T-cell (primary cell): ENCODE measurements at regions not wholly inside any gene's neighbourhood (a gene's known extent, or its start where the extent isn't known, plus 50 kb on each side); places are given as distances from the start of the nearest gene placed in this dataset.
"Not testable (repeated sequence)": the region's sequence is repeated elsewhere in the genome, so short reads cannot be mapped to it uniquely, and the experiment has no call there.

Experiments used
- ATAC-seq, 4 experiments: fragments of 200-7000 bp in 3 of 4; fragments of 150-1000 bp in 1 of 4; cut with Tn5 transposase; replicated peaks in 1 of 4; 1 replicate in 3 of 4; 2 replicates in 1 of 4; pipeline ENCODE4 v1.10.0; 2021; ENCODE audit warnings: moderate library complexity in 3 of 4, mild to moderate bottlenecking in 2 of 4, moderate number of reproducible peaks in 1 of 4
- CTCF ChIA-PET, 2 donors: fragments of 300-600 bp; sonication (Branson Sonifier 250); formaldehyde crosslinking; loops; one replicate each; lab custom pipeline; 2022; ENCODE audit warnings: antibody characterized with exemption in 2 of 2; lab: Charles Lee
- POLR2A ChIA-PET, 2 donors: fragments of 300-600 bp; sonication (Branson Sonifier 250); formaldehyde crosslinking; loops; one replicate each; lab custom pipeline; 2022; ENCODE audit warnings: antibody characterized with exemption in 2 of 2; lab: Charles Lee
- DNase-seq, 35 experiments: peaks; one replicate each; pipeline versions ENCODE4 v3.0.0 to v3.0.0-alpha.2; 2013 to 2023
- H3K27ac ChIP-seq: one replicate; pipeline ENCODE4 v1.5.1; 2013; ENCODE audit warnings: low read length
- H3K27me3 ChIP-seq, 2 experiments: replicated peaks in 1 of 2; 1 replicate in 1 of 2; 2 replicates in 1 of 2; pipeline versions ENCODE4 v1.6.1 to v1.7.0; 2013; ENCODE audit warnings: low read length in 1 of 2, mixed read lengths in 1 of 2; ENCODE audit not compliant: control insufficient read depth in 2 of 2, insufficient read depth in 2 of 2; ENCODE audit errors: extremely low read depth in 1 of 2
- H3K36me3 ChIP-seq, 2 donors: 1 replicate in 1 of 2; 2 replicates in 1 of 2; pipeline versions ENCODE4 v1.6.1 to v1.7.0; 2013; ENCODE audit warnings: low read length in 1 of 2; ENCODE audit not compliant: control insufficient read depth in 2 of 2, insufficient read depth in 1 of 2; ENCODE audit errors: extremely low read depth in 1 of 2
- H3K4me1 ChIP-seq, 2 experiments: 1 replicate in 1 of 2; 2 replicates in 1 of 2; pipeline versions ENCODE4 v1.6.1 to v1.7.0; 2013; ENCODE audit warnings: low read length in 2 of 2, mixed read lengths in 1 of 2; ENCODE audit not compliant: insufficient read depth in 2 of 2, control insufficient read depth in 1 of 2; ENCODE audit errors: extremely low read depth in 1 of 2
- H3K4me3 ChIP-seq, 2 donors: 1 replicate in 1 of 2; 2 replicates in 1 of 2; pipeline versions ENCODE4 v1.5.1 to v1.7.0; 2013; ENCODE audit warnings: mild to moderate bottlenecking in 2 of 2, low read length in 1 of 2, moderate library complexity in 1 of 2; ENCODE audit not compliant: control insufficient read depth in 1 of 2; ENCODE audit errors: extremely low read depth in 1 of 2
- H3K9me3 ChIP-seq: 2 replicates; pipeline ENCODE4 v1.7.0; 2013
- H3K27ac Mint-ChIP-seq, 2 donors: one replicate each; pipeline ENCODE4 v1.8.0; 2020 to 2021; ENCODE audit warnings: mild to moderate bottlenecking in 2 of 2, mixed read lengths in 2 of 2
- H3K27me3 Mint-ChIP-seq, 2 donors: one replicate each; pipeline ENCODE4 v1.8.0; 2021 to 2022; ENCODE audit warnings: mixed read lengths in 2 of 2
- H3K36me3 Mint-ChIP-seq: one replicate; pipeline ENCODE4 v1.8.0; 2021; ENCODE audit warnings: mixed read lengths
- H3K4me1 Mint-ChIP-seq, 3 donors: one replicate each; pipeline ENCODE4 v1.8.0; 2020 to 2022; ENCODE audit warnings: mixed read lengths in 3 of 3, mild to moderate bottlenecking in 1 of 3
- H3K4me3 Mint-ChIP-seq, 3 donors: one replicate each; pipeline ENCODE4 v1.8.0; 2020 to 2022; ENCODE audit warnings: mild to moderate bottlenecking in 3 of 3, mixed read lengths in 3 of 3, moderate library complexity in 3 of 3
- H3K9me3 Mint-ChIP-seq, 3 donors: one replicate each; pipeline ENCODE4 v1.8.0; 2020 to 2022; ENCODE audit warnings: mixed read lengths in 3 of 3
- WGBS: methylation state at CpG from one replicate; pipeline ENCODE4 v1.1.5; 2013; ENCODE audit warnings: missing lambda C conversion rate; ENCODE audit not compliant: insufficient coverage; 5-methylcytosine and 5-hydroxymethylcytosine counted together

- DNase-seq (no peak), ATAC-seq (no peak)
- no peaks in the 10 kb centered on the region for H3K4me1 Mint-ChIP-seq
- no peak overlapping the region for H3K4me3 Mint-ChIP-seq
- H3K4me3 ChIP-seq: no peak overlapping the region
- ChIA-PET CTCF (no interaction called here), POLR2A (no interaction called here)
- no peaks in the 10 kb centered on the region for H3K27me3 Mint-ChIP-seq
- no peaks in the 10 kb centered on the region for H3K4me1 ChIP-seq
- no peaks in the 10 kb centered on the region for H3K36me3 ChIP-seq
- H3K9me3 Mint-ChIP-seq: peaks cover 0 to 3% (median 0%) of the 10 kb centered on the region in 3 donors
- H3K27me3 ChIP-seq: no peaks in the 10 kb centered on the region
- WGBS: no CpG with 5 or more reads among the region's 2 CpGs
- H3K27ac ChIP-seq: no peak overlapping the region
- H3K27ac Mint-ChIP-seq: no peak overlapping the region
- H3K36me3 Mint-ChIP-seq: no peaks in the 10 kb centered on the region
- no peaks in the 10 kb centered on the region for H3K9me3 ChIP-seq
Measured at GRCh38 chr2:166647935-166648334, 153.9 kb upstream of the SCN7A start.

GRCh38 chr2:166643980-166644379, 149.9 kb upstream of the SCN7A start:
- Histone ChIP-seq H3K9me3 (no peaks in the 10 kb centered on the region), H3K4me3 (no peak overlapping the region), H3K4me1 (no peaks in the 10 kb centered on the region), H3K36me3 (no peaks in the 10 kb centered on the region), H3K27me3 (no peaks in the 10 kb centered on the region), H3K27ac (no peak overlapping the region)
- no peak overlapping the region for H3K4me3 Mint-ChIP-seq
- no peaks in the 10 kb centered on the region for H3K36me3 Mint-ChIP-seq
- no peak overlapping the region for H3K27ac Mint-ChIP-seq
- DNase-seq: no peak
- WGBS: no CpG with 5 or more reads among the region's 1 CpG
- H3K27me3 Mint-ChIP-seq: no peaks in the 10 kb centered on the region
- ChIA-PET POLR2A (no interaction called here), CTCF (no interaction called here)
- no peaks in the 10 kb centered on the region for H3K4me1 Mint-ChIP-seq
- peaks cover 0 to 3% (median 3%) of the 10 kb centered on the region in 3 donors for H3K9me3 Mint-ChIP-seq
- ATAC-seq: no peak

- CTCF ChIA-PET: not testable (repeated sequence)
- no CpG with 5 or more reads among the region's 3 CpGs for WGBS
Measured at GRCh38 chr2:166641516-166641915, 147.5 kb upstream of the SCN7A start.

DNA sequence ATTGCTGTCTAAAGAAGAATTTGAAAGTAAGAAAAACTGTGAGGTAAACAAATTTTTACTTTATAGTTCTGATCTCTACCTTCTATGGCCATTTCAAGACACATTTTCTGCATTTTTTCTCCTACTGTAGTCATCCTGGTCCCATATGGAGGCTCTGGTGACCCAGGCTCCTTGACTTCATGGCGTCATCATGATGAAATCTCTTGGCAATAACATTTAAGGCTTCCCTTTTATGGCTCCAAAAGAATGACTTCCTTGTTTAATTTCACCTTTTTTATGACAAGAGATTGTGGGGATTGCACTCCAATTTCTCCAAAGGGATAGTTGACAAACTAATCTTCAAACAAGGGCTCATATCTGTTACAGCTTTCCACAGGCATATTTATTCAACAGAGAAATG, 143.0 kb upstream of the SCN7A start:
- CTCF ChIA-PET: no interaction called here
- no peaks in the 10 kb centered on the region for H3K4me1 ChIP-seq
- no peak for DNase-seq
- no peaks in the 10 kb centered on the region for H3K27me3 ChIP-seq
- Mint-ChIP-seq H3K36me3 (no peaks in the 10 kb centered on the region), H3K4me1 (no peaks in the 10 kb centered on the region), H3K27ac (no peak overlapping the region), H3K4me3 (no peak overlapping the region), H3K27me3 (no peaks in the 10 kb centered on the region), H3K9me3 (peaks cover 0 to 3% (median 0%) of the 10 kb centered on the region in 3 donors)
- H3K36me3 ChIP-seq: no peaks in the 10 kb centered on the region
- no peak overlapping the region for H3K27ac ChIP-seq
- H3K4me3 ChIP-seq: no peak overlapping the region
- no peak for ATAC-seq
- WGBS: no CpG with 5 or more reads among the region's 1 CpG
- POLR2A ChIA-PET: no interaction called here
- no peaks in the 10 kb centered on the region for H3K9me3 ChIP-seq

More at GRCh38 chr2:166641516-166641915, 147.5 kb upstream of the SCN7A start:
- H3K27ac ChIP-seq, DNase-seq, H3K27me3 ChIP-seq, H3K36me3 Mint-ChIP-seq, H3K4me3 Mint-ChIP-seq, H3K4me3 ChIP-seq, POLR2A ChIA-PET, H3K4me1 ChIP-seq, H3K27me3 Mint-ChIP-seq, H3K9me3 Mint-ChIP-seq, H3K27ac Mint-ChIP-seq, ATAC-seq, H3K36me3 ChIP-seq, H3K9me3 ChIP-seq, H3K4me1 Mint-ChIP-seq: not testable (repeated sequence)

DNA sequence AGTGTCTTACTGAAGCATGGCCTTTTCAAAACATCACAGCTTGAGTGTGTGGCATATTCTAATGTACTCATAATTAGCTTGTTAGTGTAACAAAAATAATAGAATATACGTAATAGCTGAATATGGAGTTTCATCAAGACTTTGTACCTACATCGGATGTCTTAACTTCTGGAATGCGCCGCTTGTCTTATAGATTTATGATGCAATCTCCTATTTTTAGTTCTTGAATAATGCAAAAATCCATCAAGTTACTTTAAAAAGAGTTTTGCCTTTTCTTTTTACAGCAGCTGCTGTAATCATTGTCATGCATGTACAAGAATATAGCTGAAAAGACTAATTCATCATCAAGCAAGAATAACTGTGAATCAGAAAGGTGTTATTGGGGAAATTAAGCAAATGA, 140.7 kb upstream of the SCN7A start:
- Histone ChIP-seq H3K4me1 (no peaks in the 10 kb centered on the region), H3K9me3 (no peaks in the 10 kb centered on the region), H3K36me3 (no peaks in the 10 kb centered on the region), H3K27ac (no peak overlapping the region), H3K4me3 (no peak overlapping the region), H3K27me3 (no peaks in the 10 kb centered on the region)
- Mint-ChIP-seq H3K9me3 (no peaks in the 10 kb centered on the region), H3K36me3 (no peaks in the 10 kb centered on the region), H3K27ac (no peak overlapping the region), H3K27me3 (no peaks in the 10 kb centered on the region), H3K4me3 (no peak overlapping the region), H3K4me1 (no peaks in the 10 kb centered on the region)
- ATAC-seq (no peak), DNase-seq (no peak)
- ChIA-PET CTCF (no interaction called here), POLR2A (no interaction called here)
- no CpG with 5 or more reads among the region's 4 CpGs for WGBS

DNA sequence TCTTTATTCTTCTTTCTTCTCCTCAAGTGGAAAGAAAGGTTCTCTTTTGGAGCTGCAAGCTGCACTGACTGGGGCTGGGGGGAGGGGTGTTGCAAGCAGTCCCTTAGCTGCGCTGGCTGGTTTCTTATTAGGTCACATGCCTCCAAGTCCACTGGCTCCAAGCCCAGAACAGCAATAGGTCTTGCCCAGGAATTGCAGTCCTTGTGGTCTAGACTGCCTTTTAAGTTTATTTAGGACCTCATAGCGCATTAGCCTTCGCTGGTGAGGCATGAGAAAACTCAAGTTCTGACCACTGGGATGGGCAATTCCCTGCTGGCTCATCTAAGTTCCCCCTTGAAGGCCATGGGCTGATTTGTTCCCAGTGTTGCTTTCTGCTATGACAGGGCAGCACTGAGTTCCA, 138.6 kb upstream of the SCN7A start:
- WGBS: 91% methylated on average over 3 of the region's 3 CpGs
- no peak overlapping the region for H3K4me3 Mint-ChIP-seq
- H3K36me3 Mint-ChIP-seq: no peaks in the 10 kb centered on the region
- no peak overlapping the region for H3K27ac ChIP-seq
- H3K9me3 ChIP-seq: no peaks in the 10 kb centered on the region
- no peak overlapping the region for H3K4me3 ChIP-seq
- no peaks in the 10 kb centered on the region for H3K4me1 Mint-ChIP-seq
- DNase-seq (no peak), ATAC-seq (no peak)
- H3K27me3 ChIP-seq: no peaks in the 10 kb centered on the region
- H3K27me3 Mint-ChIP-seq: no peaks in the 10 kb centered on the region
- no peak overlapping the region for H3K27ac Mint-ChIP-seq
- ChIA-PET POLR2A (no interaction called here), CTCF (no interaction called here)
- H3K4me1 ChIP-seq: no peaks in the 10 kb centered on the region
- H3K9me3 Mint-ChIP-seq: no peaks in the 10 kb centered on the region
- no peaks in the 10 kb centered on the region for H3K36me3 ChIP-seq
